ENCODE measurements at regions not wholly inside any gene's neighbourhood (a gene's known extent, or its start where the extent isn't known, plus 50 kb on each side); places are given as distances from the start of the nearest gene placed in this dataset.

DNA sequence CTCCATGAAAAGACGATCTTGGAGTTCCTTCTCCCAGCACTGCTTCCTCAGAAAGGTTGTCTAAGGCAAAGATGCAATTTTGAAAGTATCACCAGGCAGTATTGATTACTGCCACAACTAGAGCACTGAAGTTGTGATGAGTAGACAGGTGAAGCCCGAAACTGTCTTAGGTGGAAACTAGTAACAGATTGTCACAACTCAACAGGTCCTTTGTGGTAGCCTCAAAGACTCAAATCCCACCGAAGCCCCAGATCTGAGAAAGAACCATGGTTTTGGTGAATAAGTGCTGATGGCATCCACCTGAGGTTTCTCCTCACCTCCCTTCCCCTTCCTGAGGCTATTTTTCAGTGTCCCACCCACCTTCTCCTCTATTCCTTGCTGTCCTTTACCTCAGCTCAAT, 248.0 kb downstream of the DSEL start:
- no peak for DNase-seq (ENCODE audit: insufficient read length, low spot score, missing footprints)
- Histone ChIP-seq H4K20me1 (ENCODE audit: insufficient read depth, low read length) (no peaks in the 10 kb centered on the region), H3K4me1 (ENCODE audit: insufficient read depth, low read length) (peaks cover 31% of the 10 kb centered on the region), H3K9me3 (ENCODE audit: low read depth, low read length) (no peaks in the 10 kb centered on the region), H3K4me2 (ENCODE audit: insufficient read depth, low read length) (no peak overlapping the region), H3K79me2 (ENCODE audit: insufficient read depth, low read length) (no peaks in the 10 kb centered on the region), H2AFZ (ENCODE audit: low read length) (no peak overlapping the region), H3K27ac (ENCODE audit: low read depth, low read length) (no peak overlapping the region), H3K36me3 (ENCODE audit: insufficient read depth, low read length) (no peaks in the 10 kb centered on the region), H3K4me3 (ENCODE audit: insufficient read depth, low read length) (no peak overlapping the region), H3K27me3 (ENCODE audit: insufficient read depth, low read length) (no peaks in the 10 kb centered on the region)
- TF ChIP-seq, protein P1, sequence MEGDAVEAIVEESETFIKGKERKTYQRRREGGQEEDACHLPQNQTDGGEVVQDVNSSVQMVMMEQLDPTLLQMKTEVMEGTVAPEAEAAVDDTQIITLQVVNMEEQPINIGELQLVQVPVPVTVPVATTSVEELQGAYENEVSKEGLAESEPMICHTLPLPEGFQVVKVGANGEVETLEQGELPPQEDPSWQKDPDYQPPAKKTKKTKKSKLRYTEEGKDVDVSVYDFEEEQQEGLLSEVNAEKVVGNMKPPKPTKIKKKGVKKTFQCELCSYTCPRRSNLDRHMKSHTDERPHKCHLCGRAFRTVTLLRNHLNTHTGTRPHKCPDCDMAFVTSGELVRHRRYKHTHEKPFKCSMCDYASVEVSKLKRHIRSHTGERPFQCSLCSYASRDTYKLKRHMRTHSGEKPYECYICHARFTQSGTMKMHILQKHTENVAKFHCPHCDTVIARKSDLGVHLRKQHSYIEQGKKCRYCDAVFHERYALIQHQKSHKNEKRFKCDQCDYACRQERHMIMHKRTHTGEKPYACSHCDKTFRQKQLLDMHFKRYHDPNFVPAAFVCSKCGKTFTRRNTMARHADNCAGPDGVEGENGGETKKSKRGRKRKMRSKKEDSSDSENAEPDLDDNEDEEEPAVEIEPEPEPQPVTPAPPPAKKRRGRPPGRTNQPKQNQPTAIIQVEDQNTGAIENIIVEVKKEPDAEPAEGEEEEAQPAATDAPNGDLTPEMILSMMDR (IDR thresholded peaks at IDR 0.05; ENCODE audit: extremely low read depth, low read depth, low read length), result no peak

DNA sequence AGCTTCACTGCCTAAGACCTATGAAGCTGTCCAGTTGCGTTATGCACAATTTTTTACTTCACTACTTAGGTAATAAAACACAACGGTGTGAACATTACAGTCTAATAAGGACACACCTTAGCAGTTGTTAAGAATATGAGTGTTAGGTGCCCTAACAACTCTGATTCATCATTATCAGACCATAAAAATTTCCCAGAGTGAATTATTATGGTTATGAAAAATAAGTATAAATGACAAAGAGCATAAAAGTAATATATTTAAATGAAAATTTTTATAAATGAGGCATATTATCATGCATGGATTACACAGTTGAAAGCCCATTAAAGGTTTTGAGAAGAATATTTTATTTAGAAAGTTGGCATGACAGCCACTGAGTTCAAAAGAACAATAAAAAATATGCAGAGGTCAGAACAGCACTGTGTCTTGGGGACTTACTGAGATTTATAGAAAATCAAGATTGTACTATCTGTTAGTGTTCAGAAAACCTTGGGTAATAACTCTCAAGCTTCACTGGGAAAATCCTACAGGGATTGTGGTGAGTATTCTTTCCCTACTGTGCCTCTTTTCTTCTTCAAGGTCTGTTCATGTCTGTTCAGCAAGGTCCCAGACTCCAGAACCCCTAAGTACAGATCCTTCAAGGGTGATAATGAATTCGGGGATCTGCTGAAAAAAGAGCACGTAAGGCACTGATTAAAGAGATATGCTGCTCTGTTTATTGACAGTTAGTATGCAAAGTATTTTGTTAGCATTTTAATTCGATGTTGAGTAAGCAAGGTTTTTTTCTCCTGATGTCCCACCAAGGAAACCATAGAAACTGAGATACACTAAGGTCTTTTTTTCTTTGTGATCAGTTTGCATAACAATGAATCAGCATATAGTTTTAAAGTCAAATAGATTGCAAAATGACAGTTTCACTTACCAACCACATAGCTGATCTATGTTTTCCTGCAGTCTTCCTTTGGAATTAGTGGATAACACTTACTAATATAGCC, 250.0 kb downstream of the DSEL start:
- Histone ChIP-seq H2AFZ (ENCODE audit: low read length) (peak overlapping the region; percentile 61), H3K79me2 (ENCODE audit: insufficient read depth, low read length) (no peaks in the 10 kb centered on the region), H3K27ac (ENCODE audit: low read depth, low read length) (peak overlapping the region; percentile 97), H3K4me1 (ENCODE audit: insufficient read depth, low read length) (peaks cover 31% of the 10 kb centered on the region), H3K27me3 (ENCODE audit: insufficient read depth, low read length) (no peaks in the 10 kb centered on the region), H4K20me1 (ENCODE audit: insufficient read depth, low read length) (no peaks in the 10 kb centered on the region), H3K4me3 (ENCODE audit: insufficient read depth, low read length) (peak overlapping the region; percentile 33), H3K36me3 (ENCODE audit: insufficient read depth, low read length) (no peaks in the 10 kb centered on the region), H3K9me3 (ENCODE audit: low read depth, low read length) (no peaks in the 10 kb centered on the region), H3K4me2 (ENCODE audit: insufficient read depth, low read length) (peak overlapping the region; percentile 60)
- TF ChIP-seq, protein P1 (IDR thresholded peaks at IDR 0.05; ENCODE audit: extremely low read depth, low read depth, low read length), result no peak
- no peak for DNase-seq (ENCODE audit: insufficient read length, low spot score, missing footprints)

DNA sequence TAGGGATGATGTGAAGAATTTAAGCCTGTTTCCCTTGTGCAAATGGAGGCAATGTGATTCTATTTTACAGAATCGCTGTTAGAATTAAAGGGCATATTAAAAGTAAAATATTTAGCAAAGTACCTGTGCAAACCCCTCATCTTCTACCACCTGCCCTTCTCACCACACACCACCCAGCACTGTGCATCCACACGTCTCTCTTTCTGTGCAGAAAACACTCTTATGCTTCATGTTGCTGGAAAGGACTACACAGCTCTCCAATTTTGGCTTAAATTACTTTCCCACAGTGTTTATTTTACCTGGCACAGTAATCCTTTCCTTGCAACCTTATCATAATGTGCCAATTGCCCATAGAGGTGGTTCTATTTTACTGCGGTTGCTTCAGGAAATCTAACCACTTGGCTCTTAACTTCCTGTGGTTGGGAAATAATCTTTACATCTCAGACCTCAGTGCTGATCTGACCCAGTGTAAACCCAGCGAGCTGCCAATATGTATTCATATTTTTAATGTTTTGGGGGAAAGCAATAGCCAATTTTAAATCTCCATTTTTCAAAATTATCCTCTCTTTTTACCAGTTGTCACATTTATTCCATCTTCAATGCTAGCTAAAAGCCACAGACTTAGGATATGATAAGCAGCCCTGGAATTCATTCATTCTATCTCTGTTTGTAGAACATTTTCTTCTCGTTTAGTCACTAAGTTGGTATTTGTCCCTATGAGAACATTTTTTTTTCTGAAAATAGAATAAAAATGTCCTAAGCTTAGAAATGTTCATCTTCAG, 250.9 kb downstream of the DSEL start:
- Histone ChIP-seq H3K4me2 (ENCODE audit: insufficient read depth, low read length) (peak overlapping the region; percentile 60), H3K4me1 (ENCODE audit: insufficient read depth, low read length) (peaks cover 31% of the 10 kb centered on the region), H4K20me1 (ENCODE audit: insufficient read depth, low read length) (no peaks in the 10 kb centered on the region), H3K4me3 (ENCODE audit: insufficient read depth, low read length) (peak overlapping the region; percentile 16), H3K27me3 (ENCODE audit: insufficient read depth, low read length) (no peaks in the 10 kb centered on the region), H2AFZ (ENCODE audit: low read length) (no peak overlapping the region), H3K9me3 (ENCODE audit: low read depth, low read length) (no peaks in the 10 kb centered on the region), H3K27ac (ENCODE audit: low read depth, low read length) (peak overlapping the region; percentile 97), H3K36me3 (ENCODE audit: insufficient read depth, low read length) (no peaks in the 10 kb centered on the region), H3K79me2 (ENCODE audit: insufficient read depth, low read length) (no peaks in the 10 kb centered on the region)
- TF ChIP-seq, protein P1 (IDR thresholded peaks at IDR 0.05; ENCODE audit: extremely low read depth, low read depth, low read length), result no peak
- no peak for DNase-seq (ENCODE audit: insufficient read length, low spot score, missing footprints)
